ENCODE measurements at regions not wholly inside any gene's neighbourhood (a gene's known extent, or its start where the extent isn't known, plus 50 kb on each side); places are given as distances from the start of the nearest gene placed in this dataset.
A peak's percentile ranks its signal among the peaks of the same experiment; 100 is the strongest.

- Histone ChIP-seq H3K4me3 (no peak overlapping the region), H3K27me3 (no peaks in the 10 kb centered on the region), H3K4me1 (no peaks in the 10 kb centered on the region), H3K9me3 (replicated peaks) (no peaks in the 10 kb centered on the region), H3K27ac (no peak overlapping the region), H3K36me3 (no peaks in the 10 kb centered on the region)
- no peak for DNase-seq
Observed at GRCh38 chr4:18942874-18943273, 921.3 kb upstream of the LCORL start.

DNA sequence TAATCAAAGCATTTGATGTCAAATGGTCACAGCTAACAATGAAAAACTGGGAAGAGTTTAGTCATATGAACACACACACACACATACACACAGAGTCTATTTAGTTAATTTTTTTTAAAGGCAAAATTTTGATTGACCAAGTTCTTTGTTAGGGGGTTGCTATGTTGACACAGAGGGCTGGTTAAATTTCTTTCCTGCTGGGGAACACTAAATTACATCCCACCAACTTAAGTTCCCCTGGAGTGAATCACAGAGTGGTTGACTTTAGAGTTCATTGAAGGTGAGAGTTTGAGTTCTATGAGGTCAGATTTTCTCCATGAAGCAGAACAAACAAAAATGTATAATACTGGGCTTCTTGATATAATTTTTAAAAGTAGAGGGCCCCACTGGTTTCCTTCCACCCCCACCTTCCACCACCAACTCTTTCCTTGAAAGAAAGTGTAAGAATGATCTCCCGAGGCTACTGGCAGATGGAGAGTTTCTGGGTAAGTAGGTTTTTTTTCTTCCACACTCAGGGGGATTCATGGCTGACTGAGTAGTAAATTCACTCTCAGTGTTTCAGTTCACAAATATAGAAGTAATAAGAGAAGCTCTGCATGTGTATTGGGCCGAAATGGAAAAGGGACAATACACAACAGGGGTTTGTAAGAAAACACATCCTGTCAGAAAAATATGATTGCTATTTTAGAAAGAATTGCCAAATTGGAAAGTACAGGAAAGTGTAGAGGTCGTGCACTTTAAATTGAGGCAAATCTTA is 917.0 kb upstream of the LCORL start:
- Histone ChIP-seq H3K36me3 (no peaks in the 10 kb centered on the region), H3K9me3 (replicated peaks) (no peaks in the 10 kb centered on the region), H3K27ac (no peak overlapping the region), H3K4me3 (no peak overlapping the region), H3K27me3 (no peaks in the 10 kb centered on the region), H3K4me1 (no peaks in the 10 kb centered on the region)
- no peak for DNase-seq

- Histone ChIP-seq H3K4me1 (no peaks in the 10 kb centered on the region), H3K9me3 (replicated peaks) (no peaks in the 10 kb centered on the region), H3K36me3 (no peaks in the 10 kb centered on the region), H3K27ac (no peak overlapping the region), H3K4me3 (no peak overlapping the region), H3K27me3 (no peaks in the 10 kb centered on the region)
- DNase-seq, result no peak
Observed at GRCh38 chr4:18937746-18938145, 916.2 kb upstream of the LCORL start.

DNA sequence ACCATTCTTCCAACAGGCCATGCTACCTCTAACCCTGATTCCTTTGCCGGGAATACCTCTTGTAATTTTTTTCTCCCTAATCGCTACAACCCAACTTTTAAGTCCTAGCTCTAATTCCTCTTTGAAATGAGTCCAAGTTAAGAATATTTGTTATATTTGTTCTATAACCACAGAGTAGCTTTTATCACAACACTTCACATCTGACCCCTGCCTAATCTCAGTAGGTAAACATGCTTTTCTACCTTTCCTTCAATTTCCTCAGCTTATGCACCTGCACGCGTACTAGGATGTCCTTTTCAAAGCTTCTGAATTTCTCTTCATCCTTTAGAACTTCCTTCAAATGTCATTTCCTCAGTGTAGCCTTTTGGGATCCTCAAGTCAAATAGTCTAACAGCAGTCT is 915.5 kb upstream of the LCORL start:
- no peak for DNase-seq
- no peaks in the 10 kb centered on the region for H3K9me3 ChIP-seq (replicated peaks)
- H3K36me3 ChIP-seq, result no peaks in the 10 kb centered on the region
- no peak overlapping the region for H3K4me3 ChIP-seq
- no peaks in the 10 kb centered on the region for H3K27me3 ChIP-seq
- no peaks in the 10 kb centered on the region for H3K4me1 ChIP-seq
- H3K27ac ChIP-seq, result no peak overlapping the region

- Histone ChIP-seq H3K4me1 (no peaks in the 10 kb centered on the region), H3K36me3 (no peaks in the 10 kb centered on the region), H3K27ac (no peak overlapping the region), H3K9me3 (replicated peaks) (no peaks in the 10 kb centered on the region), H3K4me3 (no peak overlapping the region), H3K27me3 (no peaks in the 10 kb centered on the region)
- DNase-seq, result no peak
Observed at GRCh38 chr4:18935659-18936345, 914.2 kb upstream of the LCORL start.

DNA sequence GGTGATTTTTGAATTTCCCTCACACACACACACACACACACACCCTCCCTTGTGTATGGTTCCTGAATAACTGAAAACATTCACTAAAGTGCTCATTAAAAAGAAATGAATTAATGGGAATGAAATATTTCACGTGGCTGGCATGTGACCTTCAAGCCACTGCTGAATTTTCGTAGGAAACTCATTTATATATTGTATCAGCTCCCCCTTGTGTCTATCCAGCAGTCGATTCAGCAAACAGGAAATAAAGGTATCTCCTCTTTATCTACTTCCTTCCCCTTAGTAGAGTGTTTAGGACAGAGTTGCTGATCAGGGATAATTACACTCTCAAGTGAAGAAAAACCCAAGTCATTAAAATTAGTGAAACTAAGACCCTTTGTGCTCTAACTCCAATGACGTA is 912.6 kb upstream of the LCORL start:
- H3K9me3 ChIP-seq (replicated peaks), result no peaks in the 10 kb centered on the region
- H3K27ac ChIP-seq, result no peak overlapping the region
- no peaks in the 10 kb centered on the region for H3K36me3 ChIP-seq
- no peak overlapping the region for H3K4me3 ChIP-seq
- peak in 1 of 2 experiments; percentile 4 for DNase-seq
- H3K27me3 ChIP-seq, result no peaks in the 10 kb centered on the region
- H3K4me1 ChIP-seq, result no peaks in the 10 kb centered on the region

DNA sequence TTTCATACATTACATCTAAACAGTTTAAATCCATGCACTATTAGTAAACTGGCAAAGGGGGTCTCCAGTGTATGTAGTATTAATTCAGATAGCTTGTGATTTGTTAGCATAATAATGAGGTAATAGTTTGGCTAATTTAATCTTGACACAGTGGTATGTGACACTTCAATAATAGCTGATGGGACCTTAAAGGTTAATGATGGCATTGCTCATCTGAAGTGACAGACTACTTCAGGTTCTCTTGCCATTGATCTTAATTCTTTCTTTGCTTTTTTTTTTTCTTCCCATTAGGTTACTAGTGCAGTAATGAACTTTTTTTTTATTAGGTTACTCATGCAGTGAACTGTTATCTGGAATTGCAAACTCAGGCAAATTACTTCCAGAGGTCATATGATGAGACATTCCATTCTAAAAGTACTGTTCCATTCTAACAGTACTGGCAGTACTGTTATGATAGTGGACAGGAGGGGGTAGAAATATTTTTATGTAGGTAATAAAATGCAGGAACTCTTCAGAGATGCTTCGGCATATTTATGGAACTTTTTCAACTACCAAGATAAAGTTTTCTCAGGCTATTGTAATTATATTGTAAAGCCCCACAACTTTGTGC is 911.3 kb upstream of the LCORL start:
- Histone ChIP-seq H3K36me3 (no peaks in the 10 kb centered on the region), H3K27ac (no peak overlapping the region), H3K4me1 (no peaks in the 10 kb centered on the region), H3K27me3 (no peaks in the 10 kb centered on the region), H3K9me3 (replicated peaks) (no peaks in the 10 kb centered on the region), H3K4me3 (no peak overlapping the region)
- no peak for DNase-seq

DNA sequence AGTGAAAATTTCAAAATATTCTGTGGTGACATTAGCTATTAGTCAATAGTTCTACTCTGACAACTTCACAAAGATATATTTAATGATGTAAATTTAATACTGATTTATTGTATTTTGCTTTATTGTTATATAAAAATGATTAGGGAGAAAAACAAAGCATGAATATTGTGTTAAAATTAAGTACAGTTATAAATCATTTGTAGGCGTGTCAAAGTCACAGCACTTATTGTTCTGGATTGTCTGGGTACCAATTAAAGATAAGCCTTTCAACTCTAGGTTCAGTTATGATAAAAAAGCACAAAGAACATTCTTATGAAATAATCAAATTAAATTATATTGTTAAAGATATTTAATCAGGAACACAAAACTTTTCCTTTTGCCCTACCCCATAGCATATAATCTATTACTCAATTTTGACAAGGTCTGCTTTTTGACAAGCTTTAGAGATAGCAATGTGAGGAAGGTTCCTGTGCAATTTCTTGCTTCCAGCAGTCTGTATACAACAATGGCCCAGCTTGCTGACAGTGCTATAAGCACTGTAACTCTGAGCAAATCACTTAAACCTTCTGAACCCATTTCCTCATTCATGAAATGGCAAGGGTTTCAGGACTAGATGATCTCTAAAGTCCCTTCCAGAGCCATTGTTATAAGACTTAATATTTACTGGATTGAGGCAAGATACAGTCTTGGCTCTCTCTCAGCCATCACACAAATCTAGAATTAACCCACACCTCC is 910.3 kb upstream of the LCORL start:
- DNase-seq, result no peak
- H3K27me3 ChIP-seq, result no peaks in the 10 kb centered on the region
- H3K4me3 ChIP-seq, result no peak overlapping the region
- H3K4me1 ChIP-seq, result no peaks in the 10 kb centered on the region
- no peaks in the 10 kb centered on the region for H3K36me3 ChIP-seq
- no peaks in the 10 kb centered on the region for H3K9me3 ChIP-seq (replicated peaks)
- H3K27ac ChIP-seq, result no peak overlapping the region

DNA sequence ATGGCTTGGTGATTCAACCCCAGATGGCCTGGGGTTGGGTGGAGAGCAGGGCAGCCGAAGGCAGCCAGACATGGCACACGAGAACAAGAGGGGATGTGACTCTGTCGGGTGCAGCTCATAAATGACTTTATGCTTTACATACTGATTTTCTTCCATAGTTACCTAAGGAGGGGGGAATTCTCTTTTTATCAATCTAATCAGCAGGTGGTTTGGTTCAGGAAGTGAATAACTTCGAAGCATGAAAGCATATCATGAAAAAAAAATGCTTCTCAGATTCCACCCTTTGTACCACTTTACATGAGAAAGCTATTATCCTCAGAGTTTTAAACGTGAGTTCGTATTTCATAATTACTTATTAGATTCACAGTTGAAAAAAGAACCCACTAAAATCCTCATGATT is 908.9 kb upstream of the LCORL start:
- Histone ChIP-seq H3K27ac (no peak overlapping the region), H3K4me3 (no peak overlapping the region), H3K27me3 (no peaks in the 10 kb centered on the region), H3K36me3 (no peaks in the 10 kb centered on the region), H3K4me1 (no peaks in the 10 kb centered on the region), H3K9me3 (replicated peaks) (no peaks in the 10 kb centered on the region)
- no peak for DNase-seq

GRCh38 chr4:18923496-18924161 is 902.1 kb upstream of the LCORL start:
- H3K4me3 ChIP-seq, result no peak overlapping the region
- DNase-seq, result no peak
- H3K27ac ChIP-seq, result no peak overlapping the region
- no peaks in the 10 kb centered on the region for H3K36me3 ChIP-seq
- H3K4me1 ChIP-seq, result no peaks in the 10 kb centered on the region
- no peaks in the 10 kb centered on the region for H3K9me3 ChIP-seq (replicated peaks)
- H3K27me3 ChIP-seq, result no peaks in the 10 kb centered on the region

- no peak overlapping the region for H3K27ac ChIP-seq
- no peak overlapping the region for H3K4me3 ChIP-seq
- no peak for DNase-seq
- H3K27me3 ChIP-seq, result no peaks in the 10 kb centered on the region
- H3K9me3 ChIP-seq (replicated peaks), result no peaks in the 10 kb centered on the region
- H3K36me3 ChIP-seq, result no peaks in the 10 kb centered on the region
- H3K4me1 ChIP-seq, result no peaks in the 10 kb centered on the region
Observed at GRCh38 chr4:18917689-18918088, 896.1 kb upstream of the LCORL start.

- DNase-seq, result no peak
- no peak overlapping the region for H3K27ac ChIP-seq
- no peaks in the 10 kb centered on the region for H3K9me3 ChIP-seq (replicated peaks)
- H3K27me3 ChIP-seq, result no peaks in the 10 kb centered on the region
- no peak overlapping the region for H3K4me3 ChIP-seq
- H3K36me3 ChIP-seq, result no peaks in the 10 kb centered on the region
- H3K4me1 ChIP-seq, result no peaks in the 10 kb centered on the region
Observed at GRCh38 chr4:18914182-18914581, 892.6 kb upstream of the LCORL start.

GRCh38 chr4:18894928-18895327 is 873.4 kb upstream of the LCORL start:
- no peak overlapping the region for H3K4me3 ChIP-seq

DNA sequence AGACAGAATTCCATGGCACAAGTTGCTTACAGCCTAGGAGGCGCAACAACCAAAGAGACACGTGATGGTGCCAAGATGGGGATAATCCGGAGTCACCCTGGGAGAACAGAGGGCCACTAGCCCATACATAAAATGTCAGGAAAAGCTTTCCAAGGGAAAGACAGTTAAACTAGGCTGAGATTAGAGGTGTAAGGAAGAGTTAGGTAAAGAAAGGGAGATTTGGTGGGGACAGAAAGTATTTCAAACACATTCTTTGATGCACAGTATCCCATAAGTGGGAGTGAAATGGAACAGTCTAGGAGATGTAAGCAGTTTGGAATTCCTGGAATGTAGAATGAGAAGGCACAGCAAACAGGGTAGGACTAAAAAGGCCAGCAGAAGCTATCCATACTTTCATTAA is 860.9 kb upstream of the LCORL start:
- peak; percentile 40 to 45 for DNase-seq
- H3K4me1 ChIP-seq, result peaks cover 9% of the 10 kb centered on the region
- no peaks in the 10 kb centered on the region for H3K9me3 ChIP-seq (replicated peaks)
- peak overlapping the region; percentile 90 for H3K27ac ChIP-seq
- H3K4me3 ChIP-seq, result peak overlapping the region; percentile 40; the same call in 1 of the 2 replicates
- no peaks in the 10 kb centered on the region for H3K36me3 ChIP-seq
- no peaks in the 10 kb centered on the region for H3K27me3 ChIP-seq

More at GRCh38 chr4:18894928-18895327, 873.4 kb upstream of the LCORL start:
- H3K9me3 ChIP-seq (replicated peaks), result no peaks in the 10 kb centered on the region
- no peak for DNase-seq
- no peak overlapping the region for H3K27ac ChIP-seq
- no peaks in the 10 kb centered on the region for H3K4me1 ChIP-seq
- no peaks in the 10 kb centered on the region for H3K36me3 ChIP-seq
- H3K27me3 ChIP-seq, result 0 out of 2 replicates have a peak, but pooled peaks cover 4% of the 10 kb centered on the region

All from SJCRH30 (cell line).